Parathyroid adenoma (tissue), 2 donors: ENCODE measurements at regions not wholly inside any gene's neighbourhood (a gene's known extent, or its start where the extent isn't known, plus 50 kb on each side); places are given as distances from the start of the nearest gene placed in this dataset.
A peak's percentile ranks its signal among the peaks of the same experiment; 100 is the strongest.
"Not testable (repeated sequence)": the region's sequence is repeated elsewhere in the genome, so short reads cannot be mapped to it uniquely, and the experiment has no call there.

ENCODE experiments used
- H2AFZ ChIP-seq: fragments of 300-600 bp; sonication (generic); one replicate; pipeline ENCODE4 v1.7.0; 2017; ENCODE audit warnings: antibody characterized with exemption, mild to moderate bottlenecking
- H3K27ac ChIP-seq: fragments of 300-600 bp; sonication (generic); one replicate; pipeline ENCODE4 v1.7.0; 2017
- H3K27me3 ChIP-seq: fragments of 300-600 bp; sonication (generic); one replicate; pipeline ENCODE4 v1.7.0; 2017; ENCODE audit warnings: low read length; ENCODE audit not compliant: control insufficient read depth, insufficient read depth
- H3K36me3 ChIP-seq: fragments of 300-600 bp; sonication (generic); one replicate; pipeline ENCODE4 v1.7.0; 2017; ENCODE audit warnings: low read length; ENCODE audit not compliant: control insufficient read depth, insufficient read depth
- H3K4me1 ChIP-seq: fragments of 300-600 bp; sonication (generic); one replicate; pipeline ENCODE4 v1.7.0; 2017; ENCODE audit warnings: control low read depth
- H3K4me2 ChIP-seq: fragments of 300-600 bp; sonication (generic); one replicate; pipeline ENCODE4 v1.7.0; 2017; ENCODE audit warnings: low read length
- H3K4me3 ChIP-seq: fragments of 300-600 bp; sonication (generic); one replicate; pipeline ENCODE4 v1.7.0; 2017; ENCODE audit warnings: low read depth, low read length
- H3K79me2 ChIP-seq: fragments of 300-600 bp; sonication (generic); one replicate; pipeline ENCODE4 v1.7.0; 2017; ENCODE audit warnings: control low read depth
- H3K9ac ChIP-seq: fragments of 300-600 bp; sonication (generic); one replicate; pipeline ENCODE4 v1.7.0; 2017; ENCODE audit warnings: mild to moderate bottlenecking
- H3K9me3 ChIP-seq: fragments of 300-600 bp; sonication (generic); one replicate; pipeline ENCODE4 v1.7.0; 2017; ENCODE audit warnings: low read length; ENCODE audit not compliant: control insufficient read depth
- TF ChIP-seq, protein P1 (sequence below): fragments of 300-600 bp; sonication (generic); IDR thresholded peaks from one replicate; pipeline ENCODE4 v1.7.0; 2017; ENCODE audit warnings: antibody characterized with exemption, mild to moderate bottlenecking
- donor health status: primary hyperparathyroidism.

DNA sequence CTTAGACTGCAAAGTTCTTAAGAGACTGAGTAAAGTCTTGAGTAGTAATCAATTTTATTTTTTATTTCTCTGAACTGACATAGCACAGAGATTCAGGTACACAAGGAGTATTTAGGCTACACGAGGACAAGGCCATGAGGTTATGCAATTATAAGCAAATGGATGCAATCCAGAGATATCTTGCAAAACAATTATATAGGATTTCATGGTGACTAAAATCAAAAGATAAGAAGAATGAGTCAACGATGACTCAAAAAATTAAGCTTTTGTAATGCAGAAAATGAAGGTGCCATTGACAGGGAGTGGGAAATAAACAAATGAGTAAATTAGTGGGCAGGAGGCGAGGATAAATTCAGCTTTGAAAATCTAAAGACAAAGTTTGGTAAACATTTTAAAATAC, 66.7 kb upstream of the MYO3A start:
- H3K27me3 ChIP-seq = no peaks in the 10 kb centered on the region
- H3K4me1 ChIP-seq = no peaks in the 10 kb centered on the region
- no peak overlapping the region for H3K27ac ChIP-seq
- H2AFZ ChIP-seq = no peak overlapping the region
- H3K9me3 ChIP-seq = no peaks in the 10 kb centered on the region
- no peaks in the 10 kb centered on the region for H3K79me2 ChIP-seq
- H3K4me3 ChIP-seq = no peak overlapping the region
- no peak overlapping the region for H3K9ac ChIP-seq
- H3K4me2 ChIP-seq = no peak overlapping the region
- H3K36me3 ChIP-seq = no peaks in the 10 kb centered on the region
- TF ChIP-seq, protein P1, sequence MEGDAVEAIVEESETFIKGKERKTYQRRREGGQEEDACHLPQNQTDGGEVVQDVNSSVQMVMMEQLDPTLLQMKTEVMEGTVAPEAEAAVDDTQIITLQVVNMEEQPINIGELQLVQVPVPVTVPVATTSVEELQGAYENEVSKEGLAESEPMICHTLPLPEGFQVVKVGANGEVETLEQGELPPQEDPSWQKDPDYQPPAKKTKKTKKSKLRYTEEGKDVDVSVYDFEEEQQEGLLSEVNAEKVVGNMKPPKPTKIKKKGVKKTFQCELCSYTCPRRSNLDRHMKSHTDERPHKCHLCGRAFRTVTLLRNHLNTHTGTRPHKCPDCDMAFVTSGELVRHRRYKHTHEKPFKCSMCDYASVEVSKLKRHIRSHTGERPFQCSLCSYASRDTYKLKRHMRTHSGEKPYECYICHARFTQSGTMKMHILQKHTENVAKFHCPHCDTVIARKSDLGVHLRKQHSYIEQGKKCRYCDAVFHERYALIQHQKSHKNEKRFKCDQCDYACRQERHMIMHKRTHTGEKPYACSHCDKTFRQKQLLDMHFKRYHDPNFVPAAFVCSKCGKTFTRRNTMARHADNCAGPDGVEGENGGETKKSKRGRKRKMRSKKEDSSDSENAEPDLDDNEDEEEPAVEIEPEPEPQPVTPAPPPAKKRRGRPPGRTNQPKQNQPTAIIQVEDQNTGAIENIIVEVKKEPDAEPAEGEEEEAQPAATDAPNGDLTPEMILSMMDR = no peak

DNA sequence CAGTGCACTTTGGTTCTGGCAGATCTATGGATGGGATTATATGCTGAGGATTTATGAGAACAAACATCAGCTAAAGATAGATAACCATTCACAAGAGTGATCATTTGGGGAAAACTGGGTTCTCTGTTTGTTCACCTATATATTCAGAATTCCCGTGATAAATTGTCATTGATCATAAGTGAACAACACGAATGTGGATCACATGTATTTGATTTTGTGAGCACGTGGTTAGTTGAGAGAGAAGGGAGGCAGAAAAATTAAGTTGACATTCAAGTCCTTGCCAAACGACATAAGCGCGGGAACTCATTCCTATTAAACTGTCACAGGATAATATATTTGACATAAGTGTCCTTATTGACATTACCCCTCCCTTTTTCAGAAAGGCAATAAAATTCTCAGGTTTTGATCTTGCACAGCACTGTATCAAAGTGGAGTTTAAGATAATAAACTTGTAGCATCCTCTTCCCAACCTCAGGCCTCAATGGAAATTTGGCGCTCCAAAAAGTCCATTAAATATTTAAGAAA, 64.9 kb upstream of the MYO3A start:
- Histone ChIP-seq H2AFZ (no peak overlapping the region), H3K4me1 (no peaks in the 10 kb centered on the region), H3K9me3 (no peaks in the 10 kb centered on the region), H3K79me2 (no peaks in the 10 kb centered on the region), H3K27ac (no peak overlapping the region), H3K4me2 (no peak overlapping the region), H3K36me3 (no peaks in the 10 kb centered on the region), H3K9ac (no peak overlapping the region), H3K27me3 (no peaks in the 10 kb centered on the region), H3K4me3 (no peak overlapping the region)
- TF ChIP-seq, protein P1 = no peak

DNA sequence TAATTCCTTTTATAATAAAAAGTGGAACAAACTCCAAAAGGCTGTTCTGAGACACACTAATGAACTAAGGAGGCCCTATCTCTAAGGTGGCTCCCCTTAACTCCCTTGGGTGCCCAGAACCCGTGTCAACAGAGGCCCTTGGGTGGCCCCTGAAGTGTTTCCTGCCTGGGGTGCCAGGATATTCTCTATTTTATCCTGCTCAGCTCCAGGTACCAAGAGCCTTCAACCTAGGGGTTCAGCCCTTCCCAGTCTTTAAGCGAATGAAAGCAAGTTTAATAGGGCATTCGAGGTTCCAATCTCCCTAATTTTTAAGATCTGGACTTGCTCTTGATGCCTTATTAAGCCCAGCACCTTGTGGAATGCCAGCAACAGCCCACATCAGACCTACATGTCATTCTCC, 64.4 kb upstream of the MYO3A start:
- no peak overlapping the region for H3K9ac ChIP-seq
- H3K27me3 ChIP-seq = no peaks in the 10 kb centered on the region
- no peaks in the 10 kb centered on the region for H3K4me1 ChIP-seq
- TF ChIP-seq, protein P1 = no peak
- no peaks in the 10 kb centered on the region for H3K36me3 ChIP-seq
- no peak overlapping the region for H3K27ac ChIP-seq
- H3K79me2 ChIP-seq = no peaks in the 10 kb centered on the region
- no peak overlapping the region for H3K4me3 ChIP-seq
- H2AFZ ChIP-seq = no peak overlapping the region
- H3K4me2 ChIP-seq = no peak overlapping the region
- H3K9me3 ChIP-seq = no peaks in the 10 kb centered on the region

DNA sequence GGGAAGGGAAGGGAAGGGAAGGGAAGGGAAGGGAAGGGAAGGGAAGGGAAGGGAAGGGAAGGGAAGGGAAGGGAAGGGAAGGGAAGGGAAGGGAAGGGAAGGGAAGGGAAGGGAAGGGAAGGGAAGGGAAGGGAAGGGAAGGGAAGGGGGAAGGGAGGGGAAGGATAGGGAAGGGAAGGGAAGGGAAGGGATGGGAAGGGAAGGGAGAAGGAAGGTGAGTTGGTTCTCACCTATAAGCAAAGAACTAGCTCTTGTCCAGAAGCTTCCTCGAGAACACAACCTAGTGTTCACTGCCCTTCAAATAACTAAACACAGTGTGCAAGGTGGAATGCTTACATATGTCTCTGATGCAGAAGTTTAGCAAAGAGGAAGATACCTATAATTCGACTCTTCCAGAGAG, 59.6 kb upstream of the MYO3A start:
- H3K79me2 ChIP-seq, H3K36me3 ChIP-seq, H3K4me2 ChIP-seq, H3K4me1 ChIP-seq, H3K27ac ChIP-seq, H3K4me3 ChIP-seq, H2AFZ ChIP-seq, H3K27me3 ChIP-seq, H3K9ac ChIP-seq, H3K9me3 ChIP-seq: not testable (repeated sequence)

DNA sequence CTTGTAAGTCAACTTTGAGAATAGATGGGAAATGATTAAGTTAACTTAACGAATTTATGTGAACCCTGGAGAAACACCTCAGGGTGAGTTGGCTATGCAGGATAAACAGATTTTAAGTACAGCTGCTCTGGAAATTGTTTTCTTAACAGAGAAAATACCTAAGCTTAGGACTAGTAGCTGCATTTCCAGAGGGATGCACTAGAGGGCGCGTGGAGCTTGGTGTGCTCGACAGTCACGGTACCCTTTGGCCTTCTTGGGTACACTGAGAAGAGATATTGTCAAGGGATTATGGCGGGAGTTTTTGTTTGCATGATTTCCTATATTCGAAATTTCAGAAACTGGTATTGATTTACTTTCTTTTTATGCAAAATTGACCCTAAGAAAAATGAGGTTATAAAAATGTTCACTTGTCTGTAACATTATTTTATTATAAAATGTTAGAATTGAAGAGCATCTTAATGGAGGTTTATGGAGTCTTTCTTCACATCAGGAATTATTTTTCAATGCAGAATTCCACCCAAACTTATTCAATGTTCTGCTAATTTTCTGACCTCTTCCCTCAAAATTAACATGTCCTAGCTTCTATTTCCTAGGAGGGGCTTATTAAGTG, 58.4 kb upstream of the MYO3A start:
- H3K79me2 ChIP-seq = no peaks in the 10 kb centered on the region
- no peak overlapping the region for H3K4me2 ChIP-seq
- H2AFZ ChIP-seq = no peak overlapping the region
- H3K27me3 ChIP-seq = no peaks in the 10 kb centered on the region
- H3K27ac ChIP-seq = no peak overlapping the region
- H3K9ac ChIP-seq = no peak overlapping the region
- no peaks in the 10 kb centered on the region for H3K4me1 ChIP-seq
- no peaks in the 10 kb centered on the region for H3K9me3 ChIP-seq
- TF ChIP-seq, protein P1 = peak; percentile 76
- no peak overlapping the region for H3K4me3 ChIP-seq
- no peaks in the 10 kb centered on the region for H3K36me3 ChIP-seq
